HG02981 (cell line): ENCODE measurements at regions not wholly inside any gene's neighbourhood (a gene's known extent, or its start where the extent isn't known, plus 50 kb on each side); places are given as distances from the start of the nearest gene placed in this dataset.

Experiments used
- ATAC-seq: cut with Tn5 transposase; IDR thresholded peaks from one replicate; pipeline ENCODE4 v1.9.1; 2021; ENCODE audit warnings: mild to moderate bottlenecking, moderate library complexity; ENCODE audit not compliant: unreplicated experiment

DNA sequence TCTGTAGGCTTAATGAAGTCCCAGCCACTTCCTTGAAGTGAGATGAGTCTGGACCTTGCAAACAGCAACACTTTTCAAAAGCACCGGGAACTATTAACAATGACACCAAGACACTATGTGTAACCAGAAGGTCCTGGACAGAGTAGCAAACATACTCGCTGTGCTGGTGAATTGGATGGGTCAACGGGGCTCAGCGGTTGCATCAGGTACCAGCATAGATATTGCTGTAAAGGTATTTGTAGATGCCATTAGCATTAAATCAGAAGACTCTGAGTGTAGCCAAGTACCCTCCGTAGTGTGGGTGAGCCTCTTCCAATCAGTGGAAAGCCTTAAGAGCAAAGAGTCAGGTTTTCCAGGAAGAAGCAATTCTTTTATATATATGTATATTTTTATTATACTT lies 140.5 kb downstream of the IRX2 start:
- no peak for ATAC-seq

- ATAC-seq = no peak
Measured at GRCh38 chr5:2608391-2608790, 143.1 kb downstream of the IRX2 start.

DNA sequence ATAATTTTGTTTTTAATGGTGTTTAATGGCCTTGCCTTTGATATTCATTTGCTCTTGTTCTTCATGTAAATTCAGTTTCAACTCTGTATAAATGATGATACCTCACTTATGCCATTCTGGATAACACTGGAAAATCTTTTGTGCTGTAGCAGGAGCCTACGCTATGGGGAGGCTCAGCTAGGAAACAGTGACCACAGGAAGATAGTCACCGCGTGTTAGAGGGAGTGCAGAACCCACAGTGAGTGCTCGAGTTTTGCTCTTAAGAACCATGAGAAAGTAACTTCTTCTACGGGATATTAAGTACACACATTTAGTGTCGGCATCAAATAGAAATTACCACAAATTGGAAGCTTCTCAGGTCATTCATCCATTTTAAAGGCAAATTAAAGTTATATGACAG lies 143.9 kb downstream of the IRX2 start:
- ATAC-seq = no peak

DNA sequence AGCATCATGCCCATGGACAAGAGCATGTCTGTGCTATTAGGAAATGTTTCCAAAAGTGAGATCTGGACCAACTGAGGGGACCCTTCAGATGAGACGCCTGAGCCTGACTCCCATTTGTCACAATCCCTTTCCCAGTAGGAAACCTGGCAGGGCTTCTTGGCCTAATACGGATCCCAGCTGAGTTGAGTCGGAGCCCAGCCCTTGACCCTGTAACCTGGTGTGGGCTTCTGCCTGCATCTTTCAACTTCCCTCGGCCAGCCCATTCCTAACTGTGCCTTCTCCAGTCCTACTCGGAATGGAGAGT lies 148.3 kb downstream of the IRX2 start:
- ATAC-seq = no peak

DNA sequence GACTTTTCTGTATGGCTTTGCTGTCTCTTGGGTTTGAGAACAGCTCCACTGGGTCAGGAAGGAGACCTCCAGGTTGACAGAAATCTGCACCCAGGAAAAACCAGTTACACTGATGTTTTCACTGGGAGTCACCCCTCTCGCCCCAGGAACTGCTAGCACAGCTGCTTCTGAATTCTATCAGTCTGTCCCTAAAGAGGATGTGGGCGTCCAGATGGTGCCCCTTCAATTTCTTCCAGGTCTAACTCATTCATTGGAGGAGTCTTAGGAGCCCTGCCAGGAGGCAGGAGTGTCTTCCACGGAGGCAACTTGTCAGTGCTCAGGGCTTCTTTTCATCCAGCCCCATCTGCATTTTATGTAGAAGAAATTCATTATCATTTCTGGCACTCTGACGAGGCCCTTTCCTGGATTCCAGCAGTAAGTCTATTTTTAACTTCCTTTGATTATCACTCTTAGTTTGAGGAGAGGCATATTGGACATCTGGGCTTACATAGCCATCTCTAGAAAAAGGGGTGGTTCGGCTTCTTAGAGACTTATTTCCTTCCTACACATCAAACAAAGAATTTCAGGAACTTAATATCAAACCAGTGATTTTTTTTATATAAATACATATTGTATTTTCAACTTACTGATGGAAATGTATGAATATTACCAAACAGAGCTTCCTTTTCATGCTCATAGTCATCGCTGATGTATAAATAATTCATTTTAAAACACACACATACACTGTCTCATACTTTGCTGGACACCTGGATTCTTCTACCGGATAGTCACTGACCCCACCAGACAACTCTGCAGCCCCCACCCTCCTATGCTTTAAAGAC lies 148.8 kb downstream of the IRX2 start:
- ATAC-seq = no peak

GRCh38 chr5:2598503-2598902 lies 153.0 kb downstream of the IRX2 start:
- ATAC-seq = no peak

GRCh38 chr5:2594701-2595100 lies 156.8 kb downstream of the IRX2 start:
- no peak for ATAC-seq

- no peak for ATAC-seq
Measured at GRCh38 chr5:2592766-2593165, 158.7 kb downstream of the IRX2 start.

DNA sequence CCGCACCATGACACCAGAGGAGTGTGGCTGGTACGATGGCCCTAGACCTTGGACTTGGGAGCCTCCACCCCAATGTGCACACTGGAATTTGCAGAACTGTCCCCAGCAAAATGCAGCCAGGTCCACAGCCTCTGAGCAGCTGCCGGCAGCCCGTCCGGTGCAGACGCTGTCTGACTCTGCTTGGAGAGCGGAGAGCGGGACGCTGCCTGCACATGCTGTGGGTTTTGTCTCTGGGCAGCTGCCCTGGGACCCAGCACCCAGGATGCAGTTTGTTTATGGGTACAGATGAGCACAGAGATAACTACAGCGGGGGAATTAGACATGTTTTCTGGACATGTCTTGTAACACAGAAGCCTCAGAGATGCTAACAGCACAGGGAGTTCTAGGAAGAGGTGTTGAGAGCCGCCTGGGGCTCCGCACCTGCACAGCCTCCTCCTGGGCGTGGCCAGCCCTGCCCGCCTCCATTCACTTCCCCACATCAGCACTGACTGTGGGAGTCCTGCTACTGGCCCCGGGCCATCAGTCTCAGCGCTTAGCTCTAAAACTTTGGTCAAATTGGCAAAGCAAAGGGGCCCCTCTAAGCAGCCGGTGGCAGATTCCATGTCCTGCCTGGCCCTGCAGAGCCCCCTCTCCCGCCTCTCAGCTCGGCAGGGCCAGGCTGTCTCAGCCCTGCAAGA lies 159.6 kb downstream of the IRX2 start:
- no peak for ATAC-seq

GRCh38 chr5:2588850-2589501 lies 162.5 kb downstream of the IRX2 start:
- ATAC-seq = no peak

DNA sequence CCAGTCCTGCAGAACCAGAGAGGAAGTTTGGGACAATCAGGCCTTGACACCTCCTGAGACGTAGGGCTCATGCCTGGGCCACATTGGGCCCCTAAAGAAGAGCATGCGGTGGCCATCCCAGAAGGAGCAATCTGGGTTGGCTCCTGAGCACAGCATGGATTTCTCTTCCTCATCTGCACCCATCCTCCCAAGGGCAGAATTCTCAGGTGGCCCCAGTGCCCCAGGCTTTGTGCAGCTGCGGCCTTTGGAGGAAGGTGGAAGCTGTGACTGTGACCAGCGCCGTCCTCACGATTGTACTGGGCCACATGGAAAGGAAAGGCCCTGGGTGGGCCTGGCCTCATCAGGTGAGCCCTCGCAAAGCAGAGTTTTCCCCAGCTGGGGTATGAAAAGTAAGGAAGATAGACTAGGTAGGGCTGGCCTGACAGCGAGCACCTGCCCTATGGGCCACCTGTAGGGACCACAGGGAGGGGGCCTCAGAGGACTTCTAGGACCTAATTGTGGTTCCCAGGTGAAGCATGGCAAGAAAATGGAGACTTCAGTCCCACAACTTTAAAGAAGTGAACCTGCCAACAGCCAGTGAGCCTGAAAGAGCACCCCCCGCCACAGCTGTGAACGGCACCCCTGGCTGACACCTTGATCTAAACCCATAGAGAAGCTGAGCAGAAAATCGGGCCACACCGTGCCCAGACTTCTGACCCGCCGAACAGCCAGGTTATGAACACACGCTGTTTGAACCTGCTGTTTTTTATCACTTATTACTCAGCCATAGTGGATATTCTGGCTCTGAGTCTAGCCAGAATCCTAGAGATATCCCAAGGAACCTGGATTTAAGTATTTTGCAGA lies 164.1 kb downstream of the IRX2 start:
- no peak for ATAC-seq

DNA sequence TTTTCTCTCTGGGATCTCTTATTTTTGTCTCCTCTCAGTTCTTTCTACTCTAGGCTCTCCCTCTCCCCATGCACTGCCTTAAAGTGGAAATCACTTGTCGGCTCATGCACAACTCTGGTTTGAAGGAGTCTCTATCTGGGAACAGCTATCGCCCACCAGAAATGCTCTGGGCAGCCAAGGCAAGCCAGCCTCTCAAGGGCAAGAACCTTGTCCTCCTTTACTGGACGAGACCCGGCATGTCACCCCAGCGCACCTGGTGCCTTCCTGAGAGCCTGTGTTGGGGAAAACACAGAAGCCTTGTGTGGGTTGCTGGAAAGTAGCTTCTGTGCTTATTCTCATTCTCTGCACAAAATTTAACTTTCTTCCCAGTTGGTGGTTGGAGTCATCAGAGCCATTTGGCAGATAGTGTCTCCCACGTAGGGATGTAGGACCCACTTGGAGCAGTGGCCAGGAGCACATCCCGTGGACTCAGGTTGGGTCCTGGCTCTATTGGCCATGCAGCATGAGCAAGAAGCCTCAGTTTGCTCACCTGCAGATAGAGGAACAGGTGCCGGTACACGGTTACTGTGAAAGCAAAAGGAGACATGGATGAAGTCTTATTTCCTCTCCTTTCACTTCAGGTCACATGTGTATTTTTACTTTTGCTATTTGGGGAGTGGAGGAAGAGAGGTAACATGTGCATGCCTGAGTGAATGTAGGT lies 165.3 kb downstream of the IRX2 start:
- ATAC-seq = no peak

DNA sequence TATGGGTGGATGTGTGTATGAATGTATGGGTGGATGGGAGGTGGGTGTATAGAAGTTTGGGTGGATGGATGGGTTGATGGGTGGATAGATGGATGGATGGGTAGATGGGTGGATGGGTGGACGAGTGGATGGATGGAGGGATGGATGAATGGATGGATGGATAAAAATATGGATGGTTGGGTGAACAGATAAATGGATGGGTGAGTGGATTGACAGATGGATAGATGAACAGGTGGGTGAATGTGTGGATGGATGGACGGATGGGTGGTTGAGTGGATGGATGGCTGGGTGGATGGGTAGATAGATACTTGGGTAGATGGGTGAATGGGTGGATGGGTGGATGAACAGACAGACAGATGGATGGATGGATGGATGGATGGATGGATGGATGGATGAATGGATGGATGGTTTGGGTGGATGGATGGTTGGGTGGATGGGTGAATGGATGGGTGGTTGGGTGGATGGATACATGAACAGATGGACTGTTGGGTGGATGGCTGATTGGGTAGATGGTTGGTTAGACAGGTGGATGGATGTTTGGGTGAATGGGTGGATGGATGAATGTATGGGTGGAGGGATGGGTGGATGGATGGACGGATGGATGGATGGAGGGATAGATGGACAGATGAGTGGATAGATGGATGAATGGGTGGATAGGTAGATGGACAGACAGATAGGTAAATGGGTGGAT lies 166.8 kb downstream of the IRX2 start:
- no peak for ATAC-seq

GRCh38 chr5:2582507-2582906 lies 169.0 kb downstream of the IRX2 start:
- no peak for ATAC-seq

DNA sequence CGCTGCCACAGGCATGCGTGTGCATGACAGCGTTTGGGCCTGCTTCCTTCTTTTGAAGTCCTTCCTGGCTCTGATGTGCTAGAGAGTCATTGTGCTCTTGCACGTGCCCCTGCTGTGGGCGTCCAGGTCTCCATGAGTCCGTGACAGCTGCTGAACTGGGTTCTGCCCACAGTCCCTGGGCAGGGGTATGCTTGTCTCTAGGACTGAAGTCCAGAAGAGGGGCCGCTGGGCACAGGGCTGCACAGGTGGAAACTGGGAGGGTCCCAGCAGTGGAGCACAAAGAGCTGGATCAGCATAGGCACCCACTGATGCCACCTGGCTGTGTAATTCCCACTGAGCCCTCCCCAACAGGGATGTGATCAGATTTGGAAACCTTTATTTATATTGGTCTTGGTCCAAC lies 169.4 kb downstream of the IRX2 start:
- ATAC-seq = no peak

- ATAC-seq = no peak
Measured at GRCh38 chr5:2581418-2581817, 170.1 kb downstream of the IRX2 start.

GRCh38 chr5:2579126-2579525 lies 172.4 kb downstream of the IRX2 start:
- ATAC-seq = no peak

- ATAC-seq = no peak
Measured at GRCh38 chr5:2577312-2578036, 174.0 kb downstream of the IRX2 start.

- ATAC-seq = no peak
Measured at GRCh38 chr5:2576823-2577222, 174.7 kb downstream of the IRX2 start.
